Neural progenitor cell (in vitro differentiated cells): ENCODE measurements at regions not wholly inside any gene's neighbourhood (a gene's known extent, or its start where the extent isn't known, plus 50 kb on each side); places are given as distances from the start of the nearest gene placed in this dataset.

Source experiments
- DNase-seq: peaks from one replicate; pipeline ENCODE4 v3.0.0-alpha.2; 2016; ENCODE audit warnings: low spot score
- H2AFZ ChIP-seq: fragments of 200-600 bp; sonication (generic); replicated peaks from 2 replicates; pipeline ENCODE4 v1.6.1; 2016; ENCODE audit warnings: antibody characterized with exemption
- H3F3A ChIP-seq: fragments of 200-600 bp; sonication (generic); 2 replicates; pipeline ENCODE4 v1.6.1; 2016; ENCODE audit warnings: antibody characterized with exemption, low read depth
- H3K27ac ChIP-seq: fragments of 200-600 bp; sonication (generic); 2 replicates; pipeline ENCODE4 v1.5.1; 2016; ENCODE audit warnings: mild to moderate bottlenecking
- H3K27me3 ChIP-seq: fragments of 200-600 bp; sonication (generic); 2 replicates; pipeline ENCODE4 v1.6.1; 2016; ENCODE audit warnings: mild to moderate bottlenecking, moderate library complexity
- H3K36me3 ChIP-seq: fragments of 200-600 bp; sonication (generic); 2 replicates; pipeline ENCODE4 v1.5.1; 2016
- H3K4me1 ChIP-seq: fragments of 200-600 bp; sonication (generic); 2 replicates; pipeline ENCODE4 v1.6.1; 2016; ENCODE audit warnings: mixed run types
- H3K4me2 ChIP-seq: fragments of 200-600 bp; sonication (generic); 2 replicates; pipeline ENCODE4 v1.6.1; 2016
- H3K4me3 ChIP-seq: fragments of 200-600 bp; sonication (generic); 2 replicates; pipeline ENCODE4 v1.5.1; 2016
- H3K79me2 ChIP-seq: fragments of 200-600 bp; sonication (generic); 2 replicates; pipeline ENCODE4 v1.6.1; 2016; ENCODE audit warnings: low read depth
- H3K9ac ChIP-seq: fragments of 200-600 bp; sonication (generic); 2 replicates; pipeline ENCODE4 v1.6.1; 2016
- H3K9me3 ChIP-seq: fragments of 200-600 bp; sonication (generic); 2 replicates; pipeline ENCODE4 v1.5.1; 2016; ENCODE audit warnings: low read depth
- H4K20me1 ChIP-seq: fragments of 200-600 bp; sonication (generic); 2 replicates; pipeline ENCODE4 v1.6.1; 2016; ENCODE audit warnings: low read depth
- H3K27ac Mint-ChIP-seq: 3 replicates; pipeline ENCODE4 v1.8.0; 2021; ENCODE audit warnings: mixed read lengths
- H3K27me3 Mint-ChIP-seq: 2 replicates; pipeline ENCODE4 v1.8.0; 2022; ENCODE audit warnings: low read depth, mild to moderate bottlenecking, inconsistent platforms, moderate library complexity, mixed read lengths; ENCODE audit not compliant: insufficient read depth
- H3K36me3 Mint-ChIP-seq: 3 replicates; pipeline ENCODE4 v1.8.0; 2021; ENCODE audit warnings: mixed read lengths
- H3K4me1 Mint-ChIP-seq: 3 replicates; pipeline ENCODE4 v1.8.0; 2021; ENCODE audit warnings: mixed read lengths
- H3K4me3 Mint-ChIP-seq: 3 replicates; pipeline ENCODE4 v1.8.0; 2021; ENCODE audit warnings: mild to moderate bottlenecking, moderate library complexity, mixed read lengths
- H3K9me3 Mint-ChIP-seq: 3 replicates; pipeline ENCODE4 v1.8.0; 2020; ENCODE audit warnings: mixed read lengths
- EZH2 ChIP-seq: fragments of 200-600 bp; sonication (generic); IDR thresholded peaks from 2 replicates; pipeline ENCODE4 v1.6.1; 2017; ENCODE audit warnings: antibody characterized with exemption, mild to moderate bottlenecking, moderate library complexity
- EZH2phosphoT487 ChIP-seq: fragments of 200-600 bp; sonication (generic); IDR thresholded peaks from 2 replicates; pipeline ENCODE4 v1.6.1; 2017; ENCODE audit warnings: antibody characterized with exemption
- TF ChIP-seq, protein P1 (sequence below): fragments of 200-600 bp; sonication (generic); IDR thresholded peaks from 2 replicates; pipeline ENCODE4 v1.5.1; 2017; ENCODE audit warnings: antibody characterized with exemption, mild to moderate bottlenecking

DNA sequence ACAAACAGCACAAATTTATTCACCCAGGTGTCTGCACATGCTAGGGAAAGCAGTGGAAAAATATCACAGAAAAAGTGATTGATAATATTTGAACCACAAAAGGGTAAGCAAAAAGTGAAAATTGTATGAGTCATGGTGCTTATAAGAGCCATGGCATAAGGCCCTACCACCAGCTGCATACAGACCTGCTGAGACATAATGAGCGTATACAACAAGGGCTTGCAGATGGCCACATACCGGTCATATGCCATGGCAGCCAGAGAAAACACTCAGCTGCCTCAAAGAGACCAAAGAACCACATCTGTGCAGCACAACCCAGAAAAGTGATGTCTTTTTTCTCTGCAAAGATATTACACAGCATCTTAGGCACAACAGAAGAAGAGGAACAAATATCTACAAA, 71.4 kb upstream of the OR9G4 start:
- Mint-ChIP-seq H3K9me3 (no peaks in the 10 kb centered on the region), H3K4me3 (no peak overlapping the region)

DNA sequence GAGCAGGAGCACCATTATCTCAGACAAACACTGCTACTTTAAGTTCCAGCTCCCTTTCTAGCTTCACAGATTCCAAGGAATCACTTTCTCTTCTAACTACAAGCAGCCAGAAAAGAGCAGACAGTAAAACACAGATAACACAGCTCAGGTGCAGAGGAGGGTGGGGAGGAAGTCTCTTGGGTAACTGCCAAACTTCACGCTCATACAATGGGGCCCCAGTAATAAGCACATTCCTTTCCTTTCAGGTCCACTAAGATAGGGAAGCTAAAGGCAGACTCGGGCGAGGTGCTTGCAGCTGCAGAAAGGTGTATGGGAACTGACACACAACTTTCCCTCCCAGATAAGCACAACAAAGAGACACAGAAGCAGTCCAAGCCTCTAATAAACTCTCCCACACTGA, 69.2 kb upstream of the OR9G4 start:
- H3K9me3 Mint-ChIP-seq = no peaks in the 10 kb centered on the region
- H3K36me3 Mint-ChIP-seq = no peaks in the 10 kb centered on the region
- H3K27ac Mint-ChIP-seq = no peak overlapping the region
- H3K27me3 Mint-ChIP-seq = no peaks in the 10 kb centered on the region
- H3K27me3 ChIP-seq = no peaks in the 10 kb centered on the region
- H3F3A ChIP-seq = no peaks in the 10 kb centered on the region
- H3K4me1 Mint-ChIP-seq = peaks cover 5% of the 10 kb centered on the region
- no peaks in the 10 kb centered on the region for H3K9me3 ChIP-seq
- H3K4me1 ChIP-seq = no peaks in the 10 kb centered on the region
- no peak for DNase-seq
- H3K36me3 ChIP-seq = no peaks in the 10 kb centered on the region
- no peaks in the 10 kb centered on the region for H3K79me2 ChIP-seq
- TF ChIP-seq EZH2phosphoT487 (no peak), EZH2 (no peak)
- TF ChIP-seq, protein P1, sequence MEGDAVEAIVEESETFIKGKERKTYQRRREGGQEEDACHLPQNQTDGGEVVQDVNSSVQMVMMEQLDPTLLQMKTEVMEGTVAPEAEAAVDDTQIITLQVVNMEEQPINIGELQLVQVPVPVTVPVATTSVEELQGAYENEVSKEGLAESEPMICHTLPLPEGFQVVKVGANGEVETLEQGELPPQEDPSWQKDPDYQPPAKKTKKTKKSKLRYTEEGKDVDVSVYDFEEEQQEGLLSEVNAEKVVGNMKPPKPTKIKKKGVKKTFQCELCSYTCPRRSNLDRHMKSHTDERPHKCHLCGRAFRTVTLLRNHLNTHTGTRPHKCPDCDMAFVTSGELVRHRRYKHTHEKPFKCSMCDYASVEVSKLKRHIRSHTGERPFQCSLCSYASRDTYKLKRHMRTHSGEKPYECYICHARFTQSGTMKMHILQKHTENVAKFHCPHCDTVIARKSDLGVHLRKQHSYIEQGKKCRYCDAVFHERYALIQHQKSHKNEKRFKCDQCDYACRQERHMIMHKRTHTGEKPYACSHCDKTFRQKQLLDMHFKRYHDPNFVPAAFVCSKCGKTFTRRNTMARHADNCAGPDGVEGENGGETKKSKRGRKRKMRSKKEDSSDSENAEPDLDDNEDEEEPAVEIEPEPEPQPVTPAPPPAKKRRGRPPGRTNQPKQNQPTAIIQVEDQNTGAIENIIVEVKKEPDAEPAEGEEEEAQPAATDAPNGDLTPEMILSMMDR = no peak
- no peak overlapping the region for H3K4me3 Mint-ChIP-seq
- no peak overlapping the region for H3K9ac ChIP-seq
- H4K20me1 ChIP-seq = no peaks in the 10 kb centered on the region
- H3K27ac ChIP-seq = no peak overlapping the region
- peak overlapping the region; percentile 45 for H2AFZ ChIP-seq
- no peak overlapping the region for H3K4me2 ChIP-seq
- H3K4me3 ChIP-seq = no peak overlapping the region

More for the DNA sequence above, 71.4 kb upstream of the OR9G4 start:
- no peaks in the 10 kb centered on the region for H3K9me3 ChIP-seq
- no peaks in the 10 kb centered on the region for H3K79me2 ChIP-seq
- Mint-ChIP-seq H3K36me3 (no peaks in the 10 kb centered on the region), H3K4me1 (peaks cover 5% of the 10 kb centered on the region), H3K27ac (no peak overlapping the region), H3K27me3 (no peaks in the 10 kb centered on the region)
- no peaks in the 10 kb centered on the region for H3K4me1 ChIP-seq
- no peak overlapping the region for H3K9ac ChIP-seq
- H4K20me1 ChIP-seq = no peaks in the 10 kb centered on the region
- TF ChIP-seq EZH2 = no peak
- no peak for TF ChIP-seq EZH2phosphoT487
- TF ChIP-seq, protein P1 = no peak
- H3K4me2 ChIP-seq = no peak overlapping the region
- no peak overlapping the region for H3K27ac ChIP-seq
- no peak overlapping the region for H2AFZ ChIP-seq
- no peaks in the 10 kb centered on the region for H3K27me3 ChIP-seq
- no peaks in the 10 kb centered on the region for H3F3A ChIP-seq
- no peak for DNase-seq
- no peak overlapping the region for H3K4me3 ChIP-seq
- no peaks in the 10 kb centered on the region for H3K36me3 ChIP-seq

- Mint-ChIP-seq H3K9me3 (no peaks in the 10 kb centered on the region), H3K36me3 (no peaks in the 10 kb centered on the region), H3K27me3 (no peaks in the 10 kb centered on the region), H3K4me1 (peaks cover 5% of the 10 kb centered on the region), H3K27ac (no peak overlapping the region), H3K4me3 (no peak overlapping the region)
- Histone ChIP-seq H3K79me2 (no peaks in the 10 kb centered on the region), H3K4me2 (no peak overlapping the region), H4K20me1 (no peaks in the 10 kb centered on the region), H3K4me1 (no peaks in the 10 kb centered on the region), H3K36me3 (no peaks in the 10 kb centered on the region), H3K9ac (no peak overlapping the region), H3K9me3 (no peaks in the 10 kb centered on the region), H3F3A (no peaks in the 10 kb centered on the region), H3K4me3 (no peak overlapping the region), H3K27ac (no peak overlapping the region), H2AFZ (no peak overlapping the region), H3K27me3 (no peaks in the 10 kb centered on the region)
- TF ChIP-seq EZH2phosphoT487 (no peak), EZH2 (no peak)
- TF ChIP-seq, protein P1 = no peak
- no peak for DNase-seq
These were observed 67.8 kb upstream of the OR9G4 start for GRCh38 chr11:56816259-56816658.

GRCh38 chr11:56808326-56808725, 59.8 kb upstream of the OR9G4 start:
- no peak overlapping the region for H3K4me2 ChIP-seq
- no peaks in the 10 kb centered on the region for H3K79me2 ChIP-seq
- no peaks in the 10 kb centered on the region for H4K20me1 ChIP-seq
- H3K27ac ChIP-seq = no peak overlapping the region
- no peaks in the 10 kb centered on the region for H3K9me3 ChIP-seq
- Mint-ChIP-seq H3K27me3 (peaks cover 3% of the 10 kb centered on the region), H3K36me3 (no peaks in the 10 kb centered on the region), H3K4me1 (no peaks in the 10 kb centered on the region), H3K27ac (no peak overlapping the region), H3K9me3 (peaks cover 2% of the 10 kb centered on the region), H3K4me3 (no peak overlapping the region)
- H3F3A ChIP-seq = no peaks in the 10 kb centered on the region
- no peak overlapping the region for H3K9ac ChIP-seq
- DNase-seq = no peak
- TF ChIP-seq EZH2 (no peak), EZH2phosphoT487 (no peak)
- TF ChIP-seq, protein P1 = no peak
- no peak overlapping the region for H2AFZ ChIP-seq
- H3K36me3 ChIP-seq = no peaks in the 10 kb centered on the region
- no peak overlapping the region for H3K4me3 ChIP-seq
- H3K27me3 ChIP-seq = no peaks in the 10 kb centered on the region
- no peaks in the 10 kb centered on the region for H3K4me1 ChIP-seq
